ENCODE measurements at regions not wholly inside any gene's neighbourhood (a gene's known extent, or its start where the extent isn't known, plus 50 kb on each side); places are given as distances from the start of the nearest gene placed in this dataset.

DNA sequence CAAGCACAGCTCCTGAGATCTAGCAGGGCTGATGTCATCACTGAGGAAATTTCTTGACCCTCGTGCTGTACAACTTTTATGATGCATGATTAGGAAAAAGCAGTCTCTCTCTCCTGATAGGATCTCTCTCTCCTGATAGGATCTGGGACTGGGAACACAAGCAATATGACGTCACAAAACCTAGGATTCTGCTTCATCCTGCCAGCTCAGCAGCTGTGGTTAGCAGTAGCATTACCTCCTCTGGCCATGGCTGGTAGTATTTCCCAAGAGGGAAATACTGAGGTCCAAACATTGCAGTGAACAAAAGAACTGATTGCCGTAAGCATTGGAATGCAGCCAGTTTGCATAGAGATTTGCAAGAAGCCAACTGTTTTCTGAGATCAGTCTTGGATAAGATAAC, 521.2 kb upstream of the POU3F3 start:
- peak in 2 of 6 donors; percentile 70 to 73 for DNase-seq (ENCODE audit: low read depth in 4 of 6, low spot score in 6 of 6)
- 17% methylated on average over 1 of the region's 3 CpGs for WGBS (ENCODE audit: insufficient coverage)
- H3K27me3 ChIP-seq (ENCODE audit: control insufficient read depth, insufficient read depth, low read length), result no peaks in the 10 kb centered on the region

GRCh38 chr2:104337869-104338268, 516.0 kb upstream of the POU3F3 start:
- no peak overlapping the region for H3K4me3 ChIP-seq (ENCODE audit: low read depth, low read length)
- no peaks in the 10 kb centered on the region for H3K27me3 ChIP-seq (ENCODE audit: control insufficient read depth, insufficient read depth, low read length)
- no peaks in the 10 kb centered on the region for H3K9me3 ChIP-seq (ENCODE audit: control insufficient read depth, insufficient read depth, low read length)
- no peaks in the 10 kb centered on the region for H3K36me3 ChIP-seq (ENCODE audit: control insufficient read depth, insufficient read depth, low read length)
- no peaks in the 10 kb centered on the region for H3K4me1 ChIP-seq (ENCODE audit: control insufficient read depth, insufficient read depth, low read length)
- no peak for DNase-seq (ENCODE audit: low read depth in 4 of 6, low spot score in 6 of 6)
- H3K27ac ChIP-seq (ENCODE audit: low read depth, low read length), result no peak overlapping the region
- 0% methylated on average over 1 of the region's 2 CpGs for WGBS (ENCODE audit: insufficient coverage)

More for the DNA sequence above, 521.2 kb upstream of the POU3F3 start:
- H3K9me3 ChIP-seq (ENCODE audit: control insufficient read depth, insufficient read depth, low read length), result no peaks in the 10 kb centered on the region
- no peak overlapping the region for H3K4me3 ChIP-seq (ENCODE audit: low read depth, low read length)
- no peaks in the 10 kb centered on the region for H3K36me3 ChIP-seq (ENCODE audit: control insufficient read depth, insufficient read depth, low read length)
- no peak overlapping the region for H3K27ac ChIP-seq (ENCODE audit: low read depth, low read length)
- no peaks in the 10 kb centered on the region for H3K4me1 ChIP-seq (ENCODE audit: control insufficient read depth, insufficient read depth, low read length)

DNA sequence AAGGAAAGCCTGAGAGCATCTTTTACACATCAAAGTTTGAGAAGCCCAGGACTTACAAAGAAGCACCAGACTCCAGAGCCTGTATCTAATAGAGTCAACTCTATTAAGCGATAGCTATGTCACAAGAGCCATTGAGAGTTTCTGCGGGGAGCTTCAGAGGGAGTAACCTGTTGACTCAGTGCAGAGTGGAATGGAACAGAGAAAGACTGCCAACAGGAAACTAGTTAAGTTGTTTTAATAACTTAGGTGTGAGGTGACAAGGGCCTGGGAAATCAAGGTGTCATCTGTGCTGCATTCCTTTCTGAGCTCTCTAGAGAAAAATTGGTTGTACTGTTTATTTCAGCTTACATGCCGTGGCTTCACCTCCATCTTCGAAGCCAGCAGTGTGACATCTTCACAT, 513.8 kb upstream of the POU3F3 start:
- no peaks in the 10 kb centered on the region for H3K27me3 ChIP-seq (ENCODE audit: control insufficient read depth, insufficient read depth, low read length)
- no peaks in the 10 kb centered on the region for H3K4me1 ChIP-seq (ENCODE audit: control insufficient read depth, insufficient read depth, low read length)
- DNase-seq (ENCODE audit: low read depth in 4 of 6, low spot score in 6 of 6), result no peak
- H3K36me3 ChIP-seq (ENCODE audit: control insufficient read depth, insufficient read depth, low read length), result no peaks in the 10 kb centered on the region
- 93% methylated on average over 4 of the region's 4 CpGs for WGBS (ENCODE audit: insufficient coverage)
- no peaks in the 10 kb centered on the region for H3K9me3 ChIP-seq (ENCODE audit: control insufficient read depth, insufficient read depth, low read length)
- no peak overlapping the region for H3K4me3 ChIP-seq (ENCODE audit: low read depth, low read length)
- no peak overlapping the region for H3K27ac ChIP-seq (ENCODE audit: low read depth, low read length)

DNA sequence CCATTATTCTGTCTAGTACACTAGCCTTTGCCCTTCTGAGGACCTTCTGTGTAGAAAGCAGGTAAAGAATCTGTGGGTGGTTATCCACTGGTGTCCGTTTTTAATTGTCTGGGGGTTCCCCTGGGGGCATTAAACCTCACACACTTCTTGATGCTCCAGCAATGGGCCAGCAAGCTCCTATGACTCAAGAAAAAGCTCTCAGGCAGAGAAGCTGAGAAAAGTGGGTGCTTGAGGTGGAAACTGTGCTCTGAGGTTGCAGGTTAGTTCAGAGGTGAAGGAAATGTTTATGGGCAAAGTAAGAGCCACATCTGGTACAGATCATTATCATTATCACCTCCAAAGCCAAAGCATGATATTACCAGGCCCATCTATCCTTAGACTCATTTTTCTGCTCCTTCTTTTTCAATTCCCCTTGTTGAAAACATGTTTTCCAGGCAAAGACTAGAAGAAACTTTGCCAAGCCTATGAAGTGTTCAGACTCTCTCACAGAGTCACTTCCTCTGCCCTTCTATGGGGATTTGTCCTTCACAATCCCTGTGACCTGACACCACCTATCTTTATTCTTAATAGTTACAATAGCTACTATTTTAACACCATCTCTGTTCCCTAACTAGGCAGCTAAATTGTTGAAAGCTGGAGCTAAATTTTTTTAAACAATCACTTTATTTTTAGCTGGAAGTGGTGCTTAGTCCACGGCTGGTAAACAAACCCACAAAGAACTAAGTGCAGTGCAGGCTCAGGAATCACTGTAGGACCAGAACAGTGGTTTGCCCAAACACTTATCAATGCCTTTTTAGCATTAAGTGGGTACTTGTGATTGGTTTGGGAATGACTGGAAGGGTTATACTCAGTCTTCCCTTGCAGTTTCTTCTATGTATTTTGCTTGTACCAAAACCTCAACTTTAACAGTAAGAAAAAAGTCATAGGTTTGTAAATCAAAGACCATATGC, 512.8 kb upstream of the POU3F3 start:
- no peaks in the 10 kb centered on the region for H3K27me3 ChIP-seq (ENCODE audit: control insufficient read depth, insufficient read depth, low read length)
- no peak overlapping the region for H3K27ac ChIP-seq (ENCODE audit: low read depth, low read length)
- H3K9me3 ChIP-seq (ENCODE audit: control insufficient read depth, insufficient read depth, low read length), result no peaks in the 10 kb centered on the region
- H3K4me1 ChIP-seq (ENCODE audit: control insufficient read depth, insufficient read depth, low read length), result no peaks in the 10 kb centered on the region
- WGBS (ENCODE audit: insufficient coverage), result no CpG with 5 or more reads among the region's 2 CpGs
- no peaks in the 10 kb centered on the region for H3K36me3 ChIP-seq (ENCODE audit: control insufficient read depth, insufficient read depth, low read length)
- H3K4me3 ChIP-seq (ENCODE audit: low read depth, low read length), result no peak overlapping the region
- no peak for DNase-seq (ENCODE audit: low read depth in 4 of 6, low spot score in 6 of 6)

- no peaks in the 10 kb centered on the region for H3K36me3 ChIP-seq (ENCODE audit: control insufficient read depth, insufficient read depth, low read length)
- H3K4me3 ChIP-seq (ENCODE audit: low read depth, low read length), result no peak overlapping the region
- no peaks in the 10 kb centered on the region for H3K27me3 ChIP-seq (ENCODE audit: control insufficient read depth, insufficient read depth, low read length)
- H3K4me1 ChIP-seq (ENCODE audit: control insufficient read depth, insufficient read depth, low read length), result no peaks in the 10 kb centered on the region
- no peak for DNase-seq (ENCODE audit: low read depth in 4 of 6, low spot score in 6 of 6)
- no CpG with 5 or more reads among the region's 5 CpGs for WGBS (ENCODE audit: insufficient coverage)
- no peaks in the 10 kb centered on the region for H3K9me3 ChIP-seq (ENCODE audit: control insufficient read depth, insufficient read depth, low read length)
- H3K27ac ChIP-seq (ENCODE audit: low read depth, low read length), result no peak overlapping the region
These were observed 509.6 kb upstream of the POU3F3 start for GRCh38 chr2:104344306-104344705.

GRCh38 chr2:104344985-104345384, 508.9 kb upstream of the POU3F3 start:
- 100% methylated on average over 1 of the region's 2 CpGs for WGBS (ENCODE audit: insufficient coverage)
- Histone ChIP-seq H3K27me3 (ENCODE audit: control insufficient read depth, insufficient read depth, low read length) (no peaks in the 10 kb centered on the region), H3K4me1 (ENCODE audit: control insufficient read depth, insufficient read depth, low read length) (no peaks in the 10 kb centered on the region), H3K4me3 (ENCODE audit: low read depth, low read length) (no peak overlapping the region), H3K9me3 (ENCODE audit: control insufficient read depth, insufficient read depth, low read length) (no peaks in the 10 kb centered on the region), H3K27ac (ENCODE audit: low read depth, low read length) (no peak overlapping the region), H3K36me3 (ENCODE audit: control insufficient read depth, insufficient read depth, low read length) (no peaks in the 10 kb centered on the region)
- no peak for DNase-seq (ENCODE audit: low read depth in 4 of 6, low spot score in 6 of 6)

GRCh38 chr2:104358122-104358521, 495.8 kb upstream of the POU3F3 start:
- H3K27me3 ChIP-seq (ENCODE audit: control insufficient read depth, insufficient read depth, low read length), result no peaks in the 10 kb centered on the region
- WGBS (ENCODE audit: insufficient coverage), result 89% methylated on average over 5 of the region's 5 CpGs
- no peaks in the 10 kb centered on the region for H3K4me1 ChIP-seq (ENCODE audit: control insufficient read depth, insufficient read depth, low read length)
- H3K27ac ChIP-seq (ENCODE audit: low read depth, low read length), result no peak overlapping the region
- H3K36me3 ChIP-seq (ENCODE audit: control insufficient read depth, insufficient read depth, low read length), result no peaks in the 10 kb centered on the region
- no peaks in the 10 kb centered on the region for H3K9me3 ChIP-seq (ENCODE audit: control insufficient read depth, insufficient read depth, low read length)
- no peak overlapping the region for H3K4me3 ChIP-seq (ENCODE audit: low read depth, low read length)
- no peak for DNase-seq (ENCODE audit: low read depth in 4 of 6, low spot score in 6 of 6)

DNA sequence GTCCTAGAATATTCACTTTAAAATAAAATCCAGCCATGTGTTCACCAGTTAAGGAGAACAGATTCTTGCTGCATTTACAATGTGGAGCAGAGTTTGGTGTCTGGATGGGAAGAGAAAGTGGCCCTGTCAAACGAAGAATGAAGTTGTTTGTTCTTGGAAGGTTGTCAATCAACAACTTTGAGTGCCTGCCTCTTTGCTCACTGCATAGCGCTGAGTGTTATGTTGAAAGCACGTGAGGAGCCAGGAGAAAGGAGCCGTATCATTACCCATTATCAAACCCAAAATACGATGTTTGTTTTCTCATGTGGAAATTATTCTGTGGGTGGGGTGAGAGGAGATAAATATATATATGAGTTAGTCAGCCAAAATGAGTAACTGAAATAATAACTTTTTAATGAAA, 492.5 kb upstream of the POU3F3 start:
- Histone ChIP-seq H3K4me3 (ENCODE audit: low read depth, low read length) (no peak overlapping the region), H3K4me1 (ENCODE audit: control insufficient read depth, insufficient read depth, low read length) (no peaks in the 10 kb centered on the region), H3K27ac (ENCODE audit: low read depth, low read length) (no peak overlapping the region), H3K36me3 (ENCODE audit: control insufficient read depth, insufficient read depth, low read length) (no peaks in the 10 kb centered on the region), H3K9me3 (ENCODE audit: control insufficient read depth, insufficient read depth, low read length) (no peaks in the 10 kb centered on the region), H3K27me3 (ENCODE audit: control insufficient read depth, insufficient read depth, low read length) (no peaks in the 10 kb centered on the region)
- DNase-seq (ENCODE audit: low read depth in 4 of 6, low spot score in 6 of 6), result no peak
- no CpG with 5 or more reads among the region's 5 CpGs for WGBS (ENCODE audit: insufficient coverage)

DNA sequence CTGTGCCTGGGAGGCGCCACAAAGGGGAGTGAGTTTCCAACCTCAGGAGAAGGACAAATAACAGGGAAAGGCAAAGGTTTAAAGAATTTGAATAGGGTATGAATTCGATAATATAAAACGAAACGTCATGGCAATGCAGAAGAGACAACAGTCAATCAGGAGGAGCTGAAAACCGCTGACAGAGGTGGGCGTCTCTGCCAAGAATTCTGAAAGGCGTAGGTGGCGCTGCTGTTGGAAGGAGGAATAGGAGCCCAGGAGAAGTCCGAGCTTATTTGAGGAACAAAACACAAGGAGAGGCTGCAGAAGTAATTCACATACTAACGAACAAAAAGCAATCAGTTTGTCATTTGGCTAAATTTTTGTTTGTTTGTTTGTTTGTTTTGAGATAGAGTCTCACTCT, 485.8 kb upstream of the POU3F3 start:
- 92% methylated on average over 8 of the region's 10 CpGs for WGBS (ENCODE audit: insufficient coverage)
- H3K27ac ChIP-seq (ENCODE audit: low read depth, low read length), result no peak overlapping the region
- no peak for DNase-seq (ENCODE audit: low read depth in 4 of 6, low spot score in 6 of 6)

More for the DNA sequence above, 485.8 kb upstream of the POU3F3 start:
- H3K4me3 ChIP-seq (ENCODE audit: low read depth, low read length), result no peak overlapping the region
- no peaks in the 10 kb centered on the region for H3K9me3 ChIP-seq (ENCODE audit: control insufficient read depth, insufficient read depth, low read length)
- no peaks in the 10 kb centered on the region for H3K27me3 ChIP-seq (ENCODE audit: control insufficient read depth, insufficient read depth, low read length)
- no peaks in the 10 kb centered on the region for H3K4me1 ChIP-seq (ENCODE audit: control insufficient read depth, insufficient read depth, low read length)
- H3K36me3 ChIP-seq (ENCODE audit: control insufficient read depth, insufficient read depth, low read length), result no peaks in the 10 kb centered on the region

Measured in spinal cord (tissue), 9 donors.